HG02884 (cell line): ENCODE measurements at regions not wholly inside any gene's neighbourhood (a gene's known extent, or its start where the extent isn't known, plus 50 kb on each side); places are given as distances from the start of the nearest gene placed in this dataset.
"Not testable (repeated sequence)": the region's sequence is repeated elsewhere in the genome, so short reads cannot be mapped to it uniquely, and the experiment has no call there.

Experiments
- ATAC-seq: cut with Tn5 transposase; IDR thresholded peaks from one replicate; pipeline ENCODE4 v1.9.1; 2021; ENCODE audit warnings: mild to moderate bottlenecking, moderate library complexity; ENCODE audit not compliant: unreplicated experiment

GRCh38 chr2:193480187-193480586 is 1285.5 kb upstream of the TMEFF2 start:
- ATAC-seq, result no peak

GRCh38 chr2:193476171-193476800 is 1281.6 kb upstream of the TMEFF2 start:
- ATAC-seq, result peak; percentile 63

GRCh38 chr2:193475038-193475437 is 1280.3 kb upstream of the TMEFF2 start:
- no peak for ATAC-seq

- ATAC-seq, result no peak
Observed at GRCh38 chr2:193469251-193469650, 1274.5 kb upstream of the TMEFF2 start.

- ATAC-seq, result no peak
Observed at GRCh38 chr2:193467276-193467987, 1272.7 kb upstream of the TMEFF2 start.

- no peak for ATAC-seq
Observed at GRCh38 chr2:193463011-193463410, 1268.3 kb upstream of the TMEFF2 start.

GRCh38 chr2:193462411-193462810 is 1267.7 kb upstream of the TMEFF2 start:
- ATAC-seq, result no peak

- ATAC-seq, result peak; percentile 72
Observed at GRCh38 chr2:193461431-193461934, 1266.8 kb upstream of the TMEFF2 start.

- ATAC-seq, result no peak
Observed at GRCh38 chr2:193446967-193447366, 1252.2 kb upstream of the TMEFF2 start.

- ATAC-seq, result peak; percentile 61
Observed at GRCh38 chr2:193442293-193442692, 1247.6 kb upstream of the TMEFF2 start.

- ATAC-seq, result no peak
Observed at GRCh38 chr2:193428336-193428818, 1233.6 kb upstream of the TMEFF2 start.

- ATAC-seq, result not testable (repeated sequence)
Observed at GRCh38 chr2:193412368-193412767, 1217.6 kb upstream of the TMEFF2 start.

GRCh38 chr2:193409951-193410350 is 1215.2 kb upstream of the TMEFF2 start:
- ATAC-seq, result no peak

- no peak for ATAC-seq
Observed at GRCh38 chr2:193382583-193382982, 1187.8 kb upstream of the TMEFF2 start.

- ATAC-seq, result peak; percentile 75
Observed at GRCh38 chr2:193377789-193378188, 1183.1 kb upstream of the TMEFF2 start.

- ATAC-seq, result no peak
Observed at GRCh38 chr2:193373120-193373519, 1178.4 kb upstream of the TMEFF2 start.

- no peak for ATAC-seq
Observed at GRCh38 chr2:193371200-193371599, 1176.5 kb upstream of the TMEFF2 start.

GRCh38 chr2:193368615-193369014 is 1173.9 kb upstream of the TMEFF2 start:
- no peak for ATAC-seq

- ATAC-seq, result no peak
Observed at GRCh38 chr2:193357508-193357907, 1162.8 kb upstream of the TMEFF2 start.

- not testable (repeated sequence) for ATAC-seq
Observed at GRCh38 chr2:193352665-193353242, 1158.0 kb upstream of the TMEFF2 start.

GRCh38 chr2:193350509-193350908 is 1155.8 kb upstream of the TMEFF2 start:
- ATAC-seq, result no peak

GRCh38 chr2:193349642-193350041 is 1154.9 kb upstream of the TMEFF2 start:
- ATAC-seq, result no peak
